Stimulated activated CD8-positive, alpha-beta memory T cell treated with anti-CD3 and anti-CD28 coated beads, Interleukin-4, amount 100 ng/mL, for 48 hours (primary cell): ENCODE measurements at regions not wholly inside any gene's neighbourhood (a gene's known extent, or its start where the extent isn't known, plus 50 kb on each side); places are given as distances from the start of the nearest gene placed in this dataset.

ENCODE experiments used
- DNase-seq: peaks from one replicate; pipeline ENCODE4 v3.0.0-alpha.2; 2020

DNA sequence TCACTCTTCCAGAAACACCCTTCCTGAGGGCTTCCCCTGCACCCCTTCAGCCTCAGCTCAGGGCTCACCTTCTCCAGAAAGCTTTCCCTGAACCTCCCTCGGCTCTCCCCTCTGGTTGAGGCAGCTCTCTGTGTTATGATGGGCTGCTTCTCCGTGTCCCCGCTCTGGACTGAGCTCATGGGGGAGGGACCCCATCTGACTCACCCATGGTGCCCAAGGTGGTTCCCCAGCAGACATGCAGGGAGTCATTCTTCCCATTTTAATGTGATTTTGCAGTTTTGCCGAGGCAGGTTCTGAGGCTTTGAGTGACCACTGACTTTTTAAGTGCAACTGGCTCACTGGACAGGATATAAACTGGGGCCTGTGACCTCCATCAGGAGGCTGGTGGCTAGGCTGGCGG, 495.1 kb downstream of the TBC1D22A start:
- DNase-seq: no peak

DNA sequence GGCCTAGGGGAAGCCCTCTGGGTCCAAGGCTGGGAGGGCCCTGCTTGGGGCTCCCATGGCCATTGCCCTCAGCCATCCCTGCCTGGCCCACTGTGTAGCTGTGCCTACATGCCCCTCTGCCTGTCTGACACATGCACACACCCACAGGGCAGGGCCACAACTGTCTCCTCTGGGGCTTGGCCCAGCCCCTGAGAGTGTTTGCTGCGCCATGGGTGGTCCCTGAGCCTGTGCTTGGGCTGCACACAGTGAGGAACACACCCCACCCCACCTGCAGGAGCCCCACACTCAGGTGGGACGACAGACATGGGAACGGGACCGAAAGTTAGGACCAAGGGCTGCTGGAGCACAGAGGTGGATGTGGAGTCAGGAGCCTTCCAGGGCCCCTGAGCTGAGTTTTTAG, 489.5 kb downstream of the TBC1D22A start:
- DNase-seq: no peak

GRCh38 chr22:47250995-47251765, 488.7 kb downstream of the TBC1D22A start:
- DNase-seq: no peak

- no peak for DNase-seq
Measured at GRCh38 chr22:47249370-47249928, 487.0 kb downstream of the TBC1D22A start.

DNA sequence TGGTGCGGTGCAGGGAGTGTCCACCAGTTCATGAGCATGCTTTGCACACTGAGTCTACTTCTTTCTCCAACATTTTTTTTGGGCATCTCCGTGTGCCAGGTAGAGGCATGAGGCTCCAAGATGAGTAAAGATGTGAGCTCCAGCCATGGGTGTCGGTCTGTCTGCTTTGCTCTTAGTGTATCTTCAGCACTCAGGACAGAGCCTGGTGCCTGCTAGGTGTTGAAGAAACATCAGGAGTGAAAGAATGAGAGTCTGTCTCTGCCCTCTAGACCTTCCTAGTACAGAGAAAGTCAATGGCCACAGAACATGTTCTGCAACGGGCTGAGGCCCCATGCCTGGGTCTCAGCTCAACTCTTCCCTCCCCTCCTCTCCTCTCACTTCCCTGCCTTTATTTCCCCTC, 486.5 kb downstream of the TBC1D22A start:
- no peak for DNase-seq

DNA sequence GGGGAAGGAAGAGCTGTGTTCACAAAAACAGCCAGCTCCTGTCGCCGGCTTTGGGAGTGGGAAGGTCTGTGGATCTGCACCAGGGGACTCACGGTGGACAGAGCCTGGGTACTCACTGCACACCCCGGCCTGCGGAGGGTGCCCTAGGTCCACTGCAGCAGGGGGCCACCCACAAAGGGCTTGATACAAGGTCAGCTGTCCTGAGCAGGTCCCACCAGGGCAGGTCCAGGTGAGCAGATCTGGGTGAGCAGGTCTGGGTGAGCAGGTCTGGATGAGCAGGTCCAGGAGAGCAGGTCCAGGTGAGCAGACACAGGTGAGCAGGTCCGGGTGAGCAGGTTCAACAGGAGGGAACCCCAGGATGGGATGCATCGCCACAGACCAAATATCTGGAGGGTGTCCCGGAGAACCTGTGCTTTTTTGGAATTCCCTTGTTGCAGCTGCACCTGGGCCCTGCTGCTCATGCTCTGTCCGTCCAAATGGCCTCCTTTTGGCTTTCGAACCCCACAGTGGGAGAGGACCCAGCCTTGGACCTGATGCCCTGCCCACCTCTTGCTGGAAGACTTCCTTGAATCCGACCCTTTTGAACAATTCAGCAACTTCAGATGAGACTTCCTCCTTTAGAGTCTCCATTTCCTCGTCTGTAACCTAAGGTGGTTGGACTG, 485.3 kb downstream of the TBC1D22A start:
- DNase-seq: no peak

- no peak for DNase-seq
Measured at GRCh38 chr22:47245786-47246185, 483.3 kb downstream of the TBC1D22A start.

DNA sequence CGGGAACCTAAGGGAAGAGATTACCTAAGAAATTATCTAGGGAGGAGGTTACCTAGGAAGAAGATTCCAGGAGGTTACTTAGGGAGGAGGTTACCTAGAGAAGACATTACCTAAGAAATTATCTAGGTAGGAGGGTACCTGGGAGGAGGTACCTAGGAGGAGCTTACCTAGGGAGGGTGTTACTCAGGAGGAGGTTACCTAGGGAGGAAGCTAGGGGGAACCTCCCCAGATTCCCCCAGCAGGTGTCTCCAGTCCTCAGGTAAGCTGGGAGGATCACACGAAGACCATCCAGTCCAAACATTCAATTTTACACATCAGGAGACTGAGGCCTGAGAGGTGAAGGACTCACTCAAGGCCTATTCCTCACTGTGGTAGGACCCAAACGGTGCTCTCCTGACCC, 482.8 kb downstream of the TBC1D22A start:
- DNase-seq: no peak

- DNase-seq: no peak
Measured at GRCh38 chr22:47240116-47240515, 477.7 kb downstream of the TBC1D22A start.

- no peak for DNase-seq
Measured at GRCh38 chr22:47239474-47239860, 477.0 kb downstream of the TBC1D22A start.

- DNase-seq: no peak
Measured at GRCh38 chr22:47238690-47239473, 476.4 kb downstream of the TBC1D22A start.

GRCh38 chr22:47237890-47238480, 475.5 kb downstream of the TBC1D22A start:
- no peak for DNase-seq

- DNase-seq: no peak
Measured at GRCh38 chr22:47236718-47237117, 474.3 kb downstream of the TBC1D22A start.

DNA sequence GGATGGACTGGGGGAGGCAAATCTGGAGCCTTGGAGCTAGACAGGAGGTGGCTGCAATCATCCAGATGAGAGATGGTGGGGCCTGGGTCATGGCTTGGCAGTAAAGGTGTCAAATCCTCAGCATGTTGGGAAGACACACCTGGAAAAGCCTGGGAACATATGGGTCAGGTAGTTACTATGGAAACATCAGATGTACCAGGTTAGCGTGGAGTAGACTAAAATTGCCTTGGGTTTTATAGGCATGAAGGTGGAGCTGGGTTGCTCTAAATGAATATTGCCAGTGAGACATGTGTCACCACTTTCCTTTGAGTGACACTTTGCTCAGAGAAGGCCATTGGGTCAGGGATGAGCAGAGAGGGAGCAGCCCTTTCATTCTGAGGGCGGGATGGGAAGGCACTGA, 473.7 kb downstream of the TBC1D22A start:
- no peak for DNase-seq

- DNase-seq: no peak
Measured at GRCh38 chr22:47233316-47234243, 471.1 kb downstream of the TBC1D22A start.

DNA sequence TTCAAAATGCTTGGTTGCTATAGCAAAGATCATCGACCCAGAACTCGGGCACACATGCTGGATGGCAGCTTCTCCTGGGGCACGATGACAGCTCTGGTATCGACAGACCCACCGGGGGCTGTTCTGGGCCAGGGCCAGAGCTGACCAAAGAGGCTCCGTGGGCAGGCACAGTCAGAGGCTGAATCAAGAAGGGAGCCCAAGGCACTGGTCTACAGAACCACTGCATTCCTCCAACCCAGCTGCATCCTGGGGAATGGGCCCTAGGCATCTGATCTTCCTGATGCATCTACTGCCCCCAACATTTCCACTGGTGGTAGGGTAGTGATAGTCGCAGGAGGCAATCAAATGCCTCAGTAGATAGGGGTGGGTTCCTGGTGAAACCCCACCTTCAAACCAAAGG, 470.3 kb downstream of the TBC1D22A start:
- DNase-seq: no peak

DNA sequence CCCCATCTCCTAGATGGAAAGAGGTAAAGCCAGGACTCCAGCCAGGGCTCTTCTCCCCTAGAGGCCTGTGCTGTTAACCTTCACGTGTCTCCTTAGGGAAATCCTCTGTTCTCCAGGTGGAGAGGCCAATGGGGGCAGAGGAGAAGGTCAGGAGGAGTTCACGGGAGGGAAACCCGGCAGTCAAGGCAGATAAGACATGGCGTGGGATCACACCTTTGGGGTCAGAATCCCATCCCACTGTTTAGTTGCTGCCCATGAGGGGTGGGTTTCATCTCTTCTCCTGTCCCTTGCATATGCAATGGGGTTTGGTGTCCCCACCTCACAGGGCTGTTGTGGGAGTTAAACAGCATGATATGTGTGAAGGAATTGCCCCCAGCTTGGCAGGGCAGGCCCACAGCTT, 469.7 kb downstream of the TBC1D22A start:
- no peak for DNase-seq

- no peak for DNase-seq
Measured at GRCh38 chr22:47231759-47232158, 469.3 kb downstream of the TBC1D22A start.

DNA sequence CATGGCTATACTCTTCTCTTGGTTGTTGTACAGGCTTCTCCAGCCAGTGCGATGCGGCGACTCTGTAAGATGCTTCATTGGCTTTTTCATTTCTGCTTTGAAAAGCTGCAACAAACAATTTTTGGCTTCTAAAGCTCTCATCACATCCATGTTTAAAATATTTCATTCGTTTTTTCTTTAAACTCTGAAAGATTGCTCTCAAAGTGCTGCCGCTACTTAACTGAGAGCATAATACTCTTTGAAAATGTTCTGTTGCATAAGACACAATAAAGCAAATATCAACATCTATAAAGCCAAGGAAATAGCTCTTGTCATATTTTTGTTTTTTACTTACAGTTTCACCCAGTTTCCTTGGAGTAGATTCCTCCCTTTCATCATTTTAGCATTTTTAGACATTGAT, 468.3 kb downstream of the TBC1D22A start:
- no peak for DNase-seq

- DNase-seq: no peak
Measured at GRCh38 chr22:47230251-47230650, 467.8 kb downstream of the TBC1D22A start.

GRCh38 chr22:47228767-47229166, 466.3 kb downstream of the TBC1D22A start:
- no peak for DNase-seq
